GM12801 (cell line): ENCODE measurements at regions not wholly inside any gene's neighbourhood (a gene's known extent, or its start where the extent isn't known, plus 50 kb on each side); places are given as distances from the start of the nearest gene placed in this dataset.

Source experiments
- CTCF ChIP-seq: IDR thresholded peaks from one replicate; pipeline ENCODE4 v1.5.1; 2011; ENCODE audit warnings: control low read depth; ENCODE audit not compliant: insufficient read length; ENCODE audit errors: extremely low read depth

- no peak for TF ChIP-seq CTCF
Observed at GRCh38 chr1:222129041-222129440, 387.2 kb upstream of the DUSP10 start.

GRCh38 chr1:222127526-222128152, 385.8 kb upstream of the DUSP10 start:
- TF ChIP-seq CTCF, result no peak

- no peak for TF ChIP-seq CTCF
Observed at GRCh38 chr1:222127096-222127495, 385.2 kb upstream of the DUSP10 start.

- no peak for TF ChIP-seq CTCF
Observed at GRCh38 chr1:222126052-222126451, 384.2 kb upstream of the DUSP10 start.

GRCh38 chr1:222124602-222125001, 382.7 kb upstream of the DUSP10 start:
- no peak for TF ChIP-seq CTCF

- TF ChIP-seq CTCF, result no peak
Observed at GRCh38 chr1:222123111-222123510, 381.2 kb upstream of the DUSP10 start.

GRCh38 chr1:222117809-222118208, 375.9 kb upstream of the DUSP10 start:
- no peak for TF ChIP-seq CTCF
